ENCODE measurements at regions not wholly inside any gene's neighbourhood (a gene's known extent, or its start where the extent isn't known, plus 50 kb on each side); places are given as distances from the start of the nearest gene placed in this dataset.

DNA sequence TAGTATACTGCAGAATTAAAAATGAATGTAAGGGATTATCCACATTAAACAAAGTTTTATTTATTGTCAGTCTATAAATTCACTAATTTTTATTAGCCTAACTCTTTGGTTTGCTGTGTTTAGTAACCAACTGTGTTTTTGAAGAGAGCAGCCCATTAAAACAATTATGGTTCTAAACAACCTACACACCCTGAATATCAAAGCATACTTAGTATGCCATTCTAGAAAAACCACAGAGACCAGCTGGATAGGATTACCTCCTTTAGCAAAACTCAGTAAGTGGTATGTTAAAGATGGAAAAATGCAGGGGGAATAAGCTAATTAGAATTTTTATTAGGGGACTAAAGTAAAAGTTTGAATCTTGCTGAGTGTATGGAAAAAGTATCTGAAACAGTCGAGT, 1981.7 kb upstream of the NUDT12 start:
- DNase-seq (ENCODE audit: low read depth in 2 of 2, low spot score in 1 of 2): no peak

DNA sequence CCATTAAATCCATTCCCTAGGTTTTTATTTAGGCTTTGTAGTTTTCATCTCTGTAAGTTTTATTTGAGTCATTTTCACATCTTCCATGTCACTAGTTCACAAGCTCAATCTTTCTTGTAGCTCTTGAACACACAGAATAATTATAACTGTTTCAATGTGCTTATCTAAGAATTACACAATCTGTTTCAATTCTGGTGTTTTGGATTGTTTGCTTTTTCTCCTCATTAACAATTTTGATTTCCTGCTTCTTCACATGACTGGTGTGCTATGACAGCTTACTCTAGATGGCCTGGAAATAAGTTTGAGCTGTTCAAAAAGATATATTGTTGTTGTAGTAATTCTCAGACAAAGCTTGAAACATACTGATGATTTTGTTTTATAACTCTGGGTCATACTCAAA, 1974.1 kb upstream of the NUDT12 start:
- no peak for DNase-seq (ENCODE audit: low read depth in 2 of 2, low spot score in 1 of 2)

DNA sequence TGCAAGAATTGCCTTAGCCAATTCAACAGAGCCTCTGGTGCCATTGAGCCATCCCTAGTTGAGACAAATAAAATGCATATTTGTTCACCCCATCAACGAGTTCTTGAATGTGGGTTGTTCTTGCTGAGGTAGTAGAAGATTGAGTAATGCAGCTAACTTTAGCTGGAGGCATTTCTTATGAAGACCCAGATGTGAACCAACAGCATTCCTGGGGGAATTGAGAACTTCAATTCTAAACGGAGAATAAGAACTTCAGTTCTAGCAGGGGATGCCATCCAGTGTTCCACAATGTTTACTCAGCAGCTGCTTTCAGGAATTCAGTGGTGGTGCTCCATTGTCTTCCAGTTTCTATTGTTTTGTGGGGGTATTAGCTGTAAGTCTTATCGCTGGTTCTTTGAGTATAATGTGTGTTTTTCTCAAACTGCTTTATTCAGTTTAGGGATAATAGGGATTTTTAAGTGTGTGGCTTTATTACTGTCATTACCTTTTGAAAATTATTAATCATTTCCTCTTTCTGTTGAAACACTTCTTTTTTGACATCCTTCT, 1968.2 kb upstream of the NUDT12 start:
- no peak for DNase-seq (ENCODE audit: low read depth in 2 of 2, low spot score in 1 of 2)

DNA sequence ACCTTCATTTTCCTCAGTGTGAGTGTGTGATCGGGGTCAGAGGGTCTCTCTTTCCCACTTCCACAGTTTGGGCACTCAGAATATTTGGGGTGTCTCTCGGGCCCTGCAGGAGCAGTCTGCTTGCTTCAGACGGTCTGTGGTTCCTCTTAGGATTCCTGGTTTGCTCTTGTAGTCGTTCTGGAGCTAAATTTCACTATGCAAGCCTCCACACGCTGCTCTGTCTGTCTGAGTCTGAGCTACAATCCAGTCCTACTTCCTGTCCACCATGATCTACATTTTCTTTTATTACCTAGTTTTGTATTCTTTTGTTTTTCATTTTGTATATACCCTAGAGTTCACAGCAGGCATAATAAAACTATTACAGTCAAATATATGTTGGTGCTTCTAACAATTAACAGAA, 1967.3 kb upstream of the NUDT12 start:
- no peak for DNase-seq (ENCODE audit: low read depth in 2 of 2, low spot score in 1 of 2)

DNA sequence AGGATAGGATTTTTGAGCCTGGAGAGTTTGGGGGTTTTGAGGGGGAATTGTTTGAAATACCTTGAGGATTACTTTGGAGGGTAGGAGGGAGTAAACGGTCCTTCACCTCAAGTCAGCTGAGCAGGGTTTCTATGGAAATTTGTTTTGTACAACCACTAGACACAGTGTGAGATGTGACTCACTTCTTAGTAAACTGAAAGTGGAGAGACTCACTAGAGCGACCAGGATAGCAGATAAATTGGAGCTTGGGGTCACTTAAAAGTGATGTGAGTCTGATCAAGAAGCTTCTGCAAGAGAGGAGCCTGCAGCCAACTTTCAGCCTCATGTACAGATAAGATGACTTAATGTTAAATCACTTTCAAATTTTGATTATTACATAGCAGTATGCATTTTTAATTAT, 1945.9 kb upstream of the NUDT12 start:
- no peak for DNase-seq (ENCODE audit: low read depth in 2 of 2, low spot score in 1 of 2)

DNA sequence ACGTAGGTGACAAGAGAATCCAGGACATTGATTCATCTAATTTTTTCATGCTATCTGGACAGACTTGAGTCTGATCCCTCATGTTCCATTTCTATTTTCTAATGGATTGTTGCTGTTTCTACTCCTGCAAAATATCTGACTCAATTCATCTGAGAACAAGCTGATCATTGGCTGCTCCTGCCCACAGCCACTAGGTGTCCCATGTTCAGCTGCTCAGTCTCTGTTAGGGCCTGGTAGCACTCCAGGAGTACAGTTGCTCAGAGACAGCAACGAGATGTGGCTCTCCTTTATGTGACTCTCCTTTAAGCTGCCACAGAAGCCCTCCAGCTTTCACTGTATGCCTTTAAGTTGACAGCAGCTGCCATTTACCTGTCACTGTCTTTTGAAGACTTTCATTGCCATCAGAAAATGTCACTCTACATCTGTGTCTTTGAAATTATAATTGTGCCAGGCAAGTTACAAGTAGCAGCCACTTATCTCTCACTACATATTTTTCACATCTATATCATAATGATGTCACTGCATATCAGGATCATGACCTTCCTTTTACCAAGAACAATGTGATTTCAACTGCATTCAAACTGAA, 1944.2 kb upstream of the NUDT12 start:
- DNase-seq (ENCODE audit: low read depth in 2 of 2, low spot score in 1 of 2): no peak

DNA sequence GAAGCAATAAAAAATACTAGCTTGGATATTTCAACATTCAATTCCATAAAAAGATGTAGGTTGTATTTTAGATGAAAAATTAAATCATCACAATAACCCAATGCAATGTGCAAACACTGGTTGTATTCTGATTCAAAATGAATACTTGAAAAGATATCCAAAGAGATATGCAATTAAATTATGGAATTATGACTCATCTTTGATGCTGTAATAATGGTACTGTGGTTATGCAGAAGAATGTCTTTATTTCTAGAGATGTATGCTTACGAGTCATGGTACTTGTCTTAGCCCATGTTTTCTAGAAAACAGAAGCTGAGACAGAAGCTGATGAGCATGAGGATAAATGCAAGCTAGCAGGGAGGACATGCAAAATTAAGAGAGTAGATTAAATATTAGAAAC, 1941.4 kb upstream of the NUDT12 start:
- DNase-seq (ENCODE audit: low read depth in 2 of 2, low spot score in 1 of 2): no peak

DNA sequence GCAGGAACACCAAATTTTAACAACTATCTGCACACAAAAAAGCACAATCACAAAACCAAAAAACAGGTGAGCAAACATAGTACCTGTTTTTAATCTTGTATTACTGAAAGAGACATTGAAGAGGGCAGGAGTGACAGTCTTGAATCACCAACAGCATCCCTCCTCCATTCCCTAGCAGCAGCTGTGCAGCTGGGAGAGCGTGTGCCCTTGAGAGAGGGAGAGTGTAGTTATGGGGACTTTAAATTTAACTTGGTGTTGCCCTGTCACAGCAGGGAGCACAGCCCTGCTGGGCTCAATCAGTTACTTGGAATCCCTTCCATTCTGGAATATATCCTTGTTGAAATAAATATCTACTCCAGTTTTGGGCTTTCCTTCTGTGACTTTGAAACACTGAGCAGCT, 1938.7 kb upstream of the NUDT12 start:
- no peak for DNase-seq (ENCODE audit: low read depth in 2 of 2, low spot score in 1 of 2)

DNA sequence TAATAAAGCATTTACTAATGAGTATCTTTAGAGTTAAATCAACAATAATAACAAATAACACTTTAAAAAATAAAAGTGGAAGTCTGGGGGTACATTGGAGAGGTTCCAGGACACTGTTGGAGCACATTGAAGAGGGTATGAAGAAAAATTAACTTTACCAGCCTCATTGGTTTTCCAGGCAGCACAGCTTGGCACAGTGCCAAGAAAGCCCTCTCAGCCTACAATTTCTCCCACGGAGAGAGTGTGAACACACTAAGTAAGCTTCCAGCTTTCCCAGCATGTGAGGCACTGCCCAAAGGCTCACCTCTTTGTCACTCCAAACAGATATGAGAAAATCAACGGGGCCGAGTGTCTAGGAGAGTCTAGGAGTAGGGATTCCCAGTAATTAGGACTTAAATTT, 1912.8 kb upstream of the NUDT12 start:
- DNase-seq (ENCODE audit: low read depth in 2 of 2, low spot score in 1 of 2): no peak

DNA sequence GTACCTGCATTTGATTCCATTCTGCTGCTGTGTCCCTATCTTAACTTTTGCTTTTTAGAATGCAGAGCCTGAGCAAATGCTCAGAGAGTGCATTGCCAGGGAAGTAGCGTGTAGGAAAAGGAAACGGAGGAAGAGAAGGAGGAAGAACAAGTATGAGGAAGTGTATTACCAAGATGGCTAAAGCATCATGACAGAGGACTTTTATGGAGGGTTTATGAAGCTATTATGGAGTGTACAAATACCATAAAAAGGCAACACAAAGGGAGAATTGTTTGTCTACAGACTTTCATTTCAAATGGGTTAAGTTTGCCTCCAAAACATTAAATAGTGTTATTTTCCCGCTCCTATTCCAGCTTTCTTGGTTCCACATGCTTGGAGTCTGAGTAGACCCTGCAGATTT, 1899.8 kb upstream of the NUDT12 start:
- no peak for DNase-seq (ENCODE audit: low read depth in 2 of 2, low spot score in 1 of 2)

DNA sequence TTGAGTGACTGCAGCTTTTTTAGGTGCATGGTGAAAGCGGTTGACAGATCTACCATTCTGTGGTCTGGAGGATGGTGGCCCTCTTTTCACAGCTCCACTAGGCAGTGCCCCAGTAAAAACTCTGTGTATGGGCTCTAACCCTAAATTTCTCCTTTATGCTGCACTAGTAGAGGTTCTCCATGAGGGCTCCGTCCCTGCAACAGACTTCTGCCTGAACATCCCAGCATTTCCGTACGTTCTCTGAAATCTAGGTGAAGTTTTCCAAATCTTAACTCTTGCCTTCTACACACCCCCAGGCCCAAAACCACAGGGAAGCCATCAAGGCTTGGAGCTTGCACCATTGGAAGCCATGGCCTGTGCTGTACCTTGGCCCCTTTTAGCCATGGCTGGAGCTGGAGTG, 1898.1 kb upstream of the NUDT12 start:
- DNase-seq (ENCODE audit: low read depth in 2 of 2, low spot score in 1 of 2): no peak

DNA sequence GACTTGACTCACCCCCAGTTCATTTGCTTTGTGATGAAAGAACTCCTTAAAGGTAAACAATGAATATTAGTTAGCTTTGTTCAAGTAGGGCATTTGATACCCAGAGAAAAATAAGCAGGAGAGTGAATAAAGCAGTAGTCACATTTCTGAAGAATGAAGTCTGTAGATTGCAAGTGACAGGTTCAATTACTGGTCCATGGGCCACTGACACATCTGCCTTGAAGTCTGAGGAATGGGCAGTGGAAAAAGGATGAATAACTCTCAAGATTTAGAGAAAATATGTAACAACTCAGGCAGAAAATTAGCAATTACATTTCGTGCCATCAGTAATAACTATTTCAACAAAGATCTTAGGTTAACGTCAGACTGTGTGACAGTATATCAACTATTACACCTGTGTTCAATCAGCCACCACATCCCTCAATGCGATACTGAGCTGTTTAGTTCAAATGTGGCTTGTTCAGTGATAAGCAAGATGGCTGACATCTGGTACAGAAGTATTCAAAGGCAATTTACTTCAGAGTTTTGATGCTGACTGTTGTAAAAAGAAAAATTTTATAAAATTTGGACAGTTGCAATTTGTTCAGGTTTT, 1890.7 kb upstream of the NUDT12 start:
- no peak for DNase-seq (ENCODE audit: low read depth in 2 of 2, low spot score in 1 of 2)

DNA sequence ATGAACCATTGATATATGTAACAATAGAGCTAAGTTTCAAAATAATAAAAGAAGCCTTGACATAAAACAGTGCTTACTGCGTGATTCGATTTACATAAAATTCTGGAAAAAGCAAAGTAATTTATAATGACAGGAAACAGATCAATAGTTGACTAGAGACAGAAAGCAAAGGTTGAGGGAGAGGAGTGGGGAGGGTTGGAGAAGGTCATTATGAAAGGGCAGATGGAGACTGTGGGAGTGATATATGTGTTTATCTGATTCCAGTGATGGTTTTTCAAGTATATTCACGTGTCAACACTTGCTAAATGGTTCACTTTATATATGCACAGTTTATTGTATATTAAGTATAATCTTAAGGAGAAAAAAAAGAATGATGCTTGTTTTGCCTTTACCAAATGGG, 1885.7 kb upstream of the NUDT12 start:
- DNase-seq (ENCODE audit: low read depth in 2 of 2, low spot score in 1 of 2): no peak

DNA sequence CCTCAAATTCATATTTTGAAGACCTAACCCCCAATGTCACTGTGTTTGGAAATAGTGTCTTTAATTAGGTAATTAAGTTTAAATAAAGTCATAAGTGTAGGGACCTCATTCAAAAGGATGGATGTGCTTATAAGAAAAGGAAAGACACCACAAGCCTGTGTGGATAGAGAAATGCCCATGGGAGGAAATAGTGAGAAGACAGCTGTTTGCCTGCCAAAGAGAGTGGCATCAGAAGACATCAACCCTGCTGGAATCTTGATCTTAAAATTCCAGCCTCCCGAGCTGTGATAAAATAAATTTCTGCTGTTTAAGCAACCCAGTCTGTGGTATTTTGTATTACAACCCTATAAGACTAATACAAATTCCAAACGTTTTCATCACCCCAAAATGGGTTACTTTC, 1867.9 kb upstream of the NUDT12 start:
- no peak for DNase-seq (ENCODE audit: low read depth in 2 of 2, low spot score in 1 of 2)

DNA sequence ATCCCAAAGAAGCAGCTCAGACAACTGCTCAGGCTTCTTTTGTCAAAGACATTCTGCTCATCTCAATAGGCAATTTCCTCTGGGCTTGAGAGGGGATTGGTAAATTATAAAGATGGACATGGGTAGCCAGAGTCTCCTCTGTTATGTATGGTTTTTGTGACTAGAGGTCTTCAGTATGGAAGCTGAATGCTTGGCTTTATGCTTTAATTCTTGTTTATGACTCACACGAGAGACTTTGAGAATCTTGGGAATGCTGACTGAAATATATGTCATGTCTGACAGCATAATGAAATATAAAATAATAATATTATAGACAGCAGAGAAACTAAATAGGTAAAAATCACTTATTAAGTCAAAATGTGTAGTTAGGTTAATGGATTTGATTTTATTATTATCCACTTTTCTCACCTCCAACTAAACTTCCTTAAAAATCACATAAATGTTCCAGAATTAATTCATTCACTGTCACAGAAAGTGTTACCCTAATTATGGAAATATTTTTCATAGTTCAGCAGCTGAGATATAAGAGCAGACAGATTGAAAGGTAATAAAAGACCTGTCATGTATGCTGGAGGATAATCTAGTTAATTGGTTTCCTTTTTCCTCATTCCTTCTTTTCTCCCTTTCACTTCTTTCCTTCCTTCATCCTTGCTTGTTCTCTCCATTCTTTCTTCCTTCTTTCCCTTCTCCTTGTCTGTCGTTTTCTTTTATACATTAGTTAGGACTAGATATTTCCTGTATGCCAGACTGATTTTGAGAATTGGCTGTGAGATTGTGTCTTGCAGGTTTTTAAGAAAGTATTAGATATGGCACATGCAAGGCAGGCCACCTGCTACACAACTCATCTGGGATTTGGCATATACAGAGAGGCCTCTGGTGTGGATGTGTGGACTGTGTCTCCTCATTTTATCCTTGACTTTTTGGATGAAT, 1866.1 kb upstream of the NUDT12 start:
- no peak for DNase-seq (ENCODE audit: low read depth in 2 of 2, low spot score in 1 of 2)

DNA sequence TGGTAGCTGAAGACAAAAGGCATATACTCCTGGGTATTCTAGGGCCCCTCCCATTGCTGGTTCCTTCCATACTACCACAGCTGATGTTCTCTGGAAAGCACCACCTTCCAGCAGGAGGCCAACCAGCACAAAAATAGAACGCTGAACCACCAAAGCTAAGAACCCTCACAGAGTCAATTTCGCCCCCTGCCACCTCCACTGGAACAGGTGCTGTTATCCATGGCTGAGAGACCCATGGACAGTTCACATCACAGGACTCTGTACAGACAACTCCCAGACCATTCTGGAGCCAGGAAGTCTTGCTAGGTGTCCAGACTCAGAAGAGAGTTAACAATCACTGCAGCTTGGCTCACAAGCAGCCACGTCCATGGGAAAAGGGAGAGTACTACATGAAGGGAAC, 1851.5 kb upstream of the NUDT12 start:
- no peak for DNase-seq (ENCODE audit: low read depth in 2 of 2, low spot score in 1 of 2)

DNA sequence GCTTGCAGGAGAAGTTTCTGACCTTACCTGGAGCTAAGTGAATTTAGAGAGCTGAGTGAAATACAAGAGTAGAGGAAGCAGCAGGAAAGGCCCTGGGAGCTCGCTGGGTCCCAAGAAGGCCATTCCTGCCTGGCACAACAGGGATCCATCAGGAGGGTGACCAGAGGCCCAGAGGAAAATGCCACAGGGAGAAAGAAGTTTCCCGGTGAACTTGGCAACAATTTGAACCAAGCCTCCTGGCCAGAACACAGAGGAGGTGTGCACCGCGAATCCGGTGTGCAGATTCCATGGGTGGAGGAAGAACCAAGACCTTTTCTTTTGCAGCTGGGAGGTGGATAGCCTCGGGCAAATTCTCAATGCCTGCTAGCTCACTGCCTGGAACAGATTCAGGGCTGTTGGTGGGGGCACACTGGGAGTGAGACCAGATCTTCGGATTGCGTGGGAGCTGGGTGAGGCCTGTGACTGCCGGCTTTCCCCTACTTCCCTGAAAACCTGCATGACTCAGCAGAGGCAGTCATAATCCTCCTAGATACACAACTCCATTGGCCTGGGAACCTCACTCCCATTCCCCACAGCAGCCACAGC, 1850.9 kb upstream of the NUDT12 start:
- DNase-seq (ENCODE audit: low read depth in 2 of 2, low spot score in 1 of 2): no peak

DNA sequence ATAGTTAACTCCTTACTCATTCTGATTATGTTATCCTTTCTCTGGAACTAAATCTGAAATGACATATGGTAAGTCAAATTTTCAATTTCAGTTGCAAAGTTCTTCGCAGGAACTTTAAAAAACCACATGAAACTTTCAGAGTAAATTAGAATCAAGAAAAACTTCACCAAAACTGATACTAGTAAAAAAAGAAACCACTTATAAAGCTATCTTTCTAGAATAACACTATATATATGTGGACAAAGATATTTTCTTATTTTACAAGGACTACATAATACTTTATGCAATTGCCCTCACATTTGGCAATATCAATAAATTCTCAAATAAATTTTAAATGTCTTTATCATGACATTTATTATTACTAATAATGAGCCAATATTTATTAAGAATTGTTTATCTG, 1847.1 kb upstream of the NUDT12 start:
- no peak for DNase-seq (ENCODE audit: low read depth in 2 of 2, low spot score in 1 of 2)

DNA sequence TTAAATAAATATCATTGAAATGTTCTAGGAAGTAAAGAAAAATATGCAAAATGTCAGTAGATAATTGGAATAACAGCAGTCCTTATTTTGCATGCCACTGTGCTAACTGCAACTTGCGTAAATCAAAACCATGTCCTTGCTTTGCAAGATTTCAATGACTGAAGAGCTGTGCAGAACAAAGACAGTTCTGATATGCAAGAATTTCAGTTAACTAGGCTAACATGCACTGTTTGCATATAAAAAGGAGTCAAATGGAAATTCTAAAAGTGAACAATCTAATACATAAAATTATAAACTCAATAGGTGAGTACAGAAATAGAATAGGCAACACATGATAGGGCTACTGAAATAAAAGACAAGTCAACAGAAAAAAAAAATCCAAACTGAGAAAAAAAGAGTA, 1844.6 kb upstream of the NUDT12 start:
- DNase-seq (ENCODE audit: low read depth in 2 of 2, low spot score in 1 of 2): no peak

DNA sequence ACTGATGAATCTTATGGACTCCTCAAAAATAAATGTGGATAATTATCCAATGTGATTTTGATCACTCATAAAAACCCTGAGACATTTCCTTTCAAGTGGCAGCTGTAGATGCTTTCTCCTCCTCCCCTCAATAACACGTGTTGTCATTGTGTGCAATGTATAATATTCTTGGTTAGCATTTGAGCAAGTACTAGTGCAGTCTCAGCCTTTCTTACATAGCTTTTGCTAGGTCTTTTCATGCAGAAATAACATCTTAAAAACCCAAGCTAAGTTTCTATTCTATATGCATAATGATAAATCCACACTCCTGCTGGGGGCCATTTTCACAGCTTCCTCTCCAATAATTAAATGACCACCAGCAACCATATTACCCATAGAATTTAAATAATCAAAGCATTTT, 1835.2 kb upstream of the NUDT12 start:
- no peak for DNase-seq (ENCODE audit: low read depth in 2 of 2, low spot score in 1 of 2)

DNA sequence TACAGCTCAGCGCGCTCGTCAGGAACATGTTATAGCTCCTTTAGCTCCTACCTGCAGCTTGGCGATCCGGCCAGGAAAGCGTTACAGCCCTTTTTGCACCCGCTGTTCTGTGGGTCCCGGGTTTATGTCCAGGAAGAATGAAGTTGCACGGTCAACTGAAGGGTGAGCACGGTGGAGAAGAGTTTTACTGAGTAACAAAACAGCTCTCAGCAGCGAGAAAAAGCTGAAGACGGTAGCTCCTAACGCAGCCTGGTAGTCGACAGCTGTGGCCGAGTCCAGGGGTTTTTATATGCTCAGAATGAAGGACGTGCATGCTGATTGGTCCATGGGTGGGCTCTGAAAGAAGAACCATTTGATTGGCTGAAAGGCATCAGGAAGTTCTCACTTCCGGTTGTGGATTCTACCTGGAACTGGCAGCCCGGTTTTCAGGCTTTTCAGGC, 1830.1 kb upstream of the NUDT12 start:
- DNase-seq (ENCODE audit: low read depth in 2 of 2, low spot score in 1 of 2): no peak

Data from stimulated activated CD8-positive, alpha-beta memory T cell treated with anti-CD3 and anti-CD28 coated beads, Interleukin-4, amount 100 ng/mL, for 4 hours (primary cell).